Naive thymus-derived CD4-positive, alpha-beta T cell (primary cell): ENCODE measurements at regions not wholly inside any gene's neighbourhood (a gene's known extent, or its start where the extent isn't known, plus 50 kb on each side); places are given as distances from the start of the nearest gene placed in this dataset.
"Not testable (repeated sequence)": the region's sequence is repeated elsewhere in the genome, so short reads cannot be mapped to it uniquely, and the experiment has no call there.

Experiments used
- ATAC-seq: fragments of 150-1000 bp; cut with Tn5 transposase; 2 replicates; pipeline ENCODE4 v1.10.0; 2021; ENCODE audit warnings: mild to moderate bottlenecking, moderate library complexity
- CTCF ChIA-PET: fragments of 350-600 bp; sonication (Branson Sonifier 250); formaldehyde crosslinking; loops from one replicate; lab custom pipeline; 2021; ENCODE audit warnings: antibody characterized with exemption; lab: Charles Lee
- POLR2A ChIA-PET: fragments of 350-600 bp; sonication (Branson Sonifier 250); formaldehyde crosslinking; loops from one replicate; lab custom pipeline; 2021; ENCODE audit warnings: antibody characterized with exemption, inconsistent platforms; lab: Charles Lee
- DNase-seq, 9 donors: peaks; one replicate each; pipeline versions ENCODE4 v3.0.0 to v3.0.0-alpha.2; 2020 to 2022; ENCODE audit warnings: mixed read lengths in 1 of 9
- H3K27ac ChIP-seq: one replicate; pipeline ENCODE4 v1.7.0; 2013; ENCODE audit warnings: mild to moderate bottlenecking, low read depth, low read length, moderate library complexity
- H3K27me3 ChIP-seq, 2 donors: one replicate each; pipeline ENCODE4 v1.7.0; 2013; ENCODE audit warnings: low read length in 2 of 2, mild to moderate bottlenecking in 2 of 2, moderate library complexity in 2 of 2; ENCODE audit not compliant: control insufficient read depth in 2 of 2, insufficient read depth in 2 of 2
- H3K36me3 ChIP-seq, 3 experiments: 1 replicate in 2 of 3; 2 replicates in 1 of 3; pipeline ENCODE4 v1.7.0; 2013; ENCODE audit warnings: low read length in 3 of 3, mild to moderate bottlenecking in 3 of 3, moderate library complexity in 1 of 3; ENCODE audit not compliant: insufficient read depth in 3 of 3, control insufficient read depth in 2 of 3
- H3K4me1 ChIP-seq, 2 donors: one replicate each; pipeline ENCODE4 v1.7.0; 2013; ENCODE audit warnings: low read length in 2 of 2, mild to moderate bottlenecking in 2 of 2, moderate library complexity in 1 of 2; ENCODE audit not compliant: control insufficient read depth in 2 of 2, insufficient read depth in 2 of 2
- H3K4me3 ChIP-seq: 2 replicates; pipeline ENCODE4 v1.7.0; 2013; ENCODE audit warnings: mild to moderate bottlenecking, low read length
- H3K9me3 ChIP-seq, 3 experiments: 1 replicate in 2 of 3; 2 replicates in 1 of 3; pipeline ENCODE4 v1.7.0; 2013; ENCODE audit warnings: low read length in 3 of 3; ENCODE audit not compliant: control insufficient read depth in 2 of 3
- H3K27ac Mint-ChIP-seq, 9 donors: one replicate each; pipeline ENCODE4 v1.8.0; 2020 to 2022; ENCODE audit warnings: mixed read lengths in 9 of 9, mild to moderate bottlenecking in 8 of 9, moderate library complexity in 5 of 9, inconsistent platforms in 2 of 9
- H3K27me3 Mint-ChIP-seq, 5 donors: one replicate each; pipeline ENCODE4 v1.8.0; 2021 to 2022; ENCODE audit warnings: mixed read lengths in 5 of 5, mild to moderate bottlenecking in 1 of 5
- H3K36me3 Mint-ChIP-seq, 5 donors: one replicate each; pipeline ENCODE4 v1.8.0; 2020 to 2022; ENCODE audit warnings: mixed read lengths in 5 of 5, mild to moderate bottlenecking in 3 of 5, inconsistent platforms in 1 of 5
- H3K4me1 Mint-ChIP-seq, 7 donors: one replicate each; pipeline ENCODE4 v1.8.0; 2020 to 2022; ENCODE audit warnings: mixed read lengths in 7 of 7, mild to moderate bottlenecking in 3 of 7, inconsistent platforms in 1 of 7
- H3K4me3 Mint-ChIP-seq, 10 donors: one replicate each; pipeline ENCODE4 v1.8.0; 2020 to 2022; ENCODE audit warnings: mild to moderate bottlenecking in 10 of 10, mixed read lengths in 10 of 10, moderate library complexity in 6 of 10, inconsistent platforms in 2 of 10
- H3K9me3 Mint-ChIP-seq, 11 donors: one replicate each; pipeline ENCODE4 v1.8.0; 2020 to 2022; ENCODE audit warnings: mixed read lengths in 11 of 11, mild to moderate bottlenecking in 4 of 11, inconsistent platforms in 1 of 11, moderate library complexity in 1 of 11
- intact Hi-C, 2 donors: fragments of 100-400 bp; cut with micrococcal nuclease; formaldehyde crosslinking; loops; one replicate each; pipeline ENCODE4 v1.15.1; 2023

DNA sequence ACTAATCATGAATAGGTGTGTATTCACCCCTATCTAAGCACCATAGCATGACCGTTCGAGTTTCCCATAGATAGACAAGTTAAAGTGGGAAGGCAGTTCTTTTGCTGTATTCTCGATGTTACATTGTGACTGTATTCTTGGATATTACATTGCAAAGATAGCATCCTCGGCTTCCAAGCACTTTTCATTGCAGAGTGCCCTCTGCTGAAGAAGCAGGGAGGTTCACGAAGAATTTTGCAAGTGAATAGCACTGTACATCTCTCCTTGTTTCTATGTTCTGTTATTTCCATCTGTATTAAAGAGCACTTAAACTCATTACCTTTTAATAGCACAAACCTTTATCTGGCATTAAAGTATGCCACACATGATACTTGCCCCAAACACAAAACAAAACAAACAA, 426.7 kb upstream of the ARX start:
- H3K27ac Mint-ChIP-seq, result no peak overlapping the region
- no peak for ATAC-seq
- H3K36me3 Mint-ChIP-seq, result no peaks in the 10 kb centered on the region
- H3K9me3 Mint-ChIP-seq, result peaks cover 0 to 3% (median 0%) of the 10 kb centered on the region in 11 donors
- H3K4me1 Mint-ChIP-seq, result no peaks in the 10 kb centered on the region
- POLR2A ChIA-PET, result no interaction called here
- Histone ChIP-seq H3K4me1 (no peaks in the 10 kb centered on the region), H3K27me3 (no peaks in the 10 kb centered on the region), H3K36me3 (no peaks in the 10 kb centered on the region), H3K9me3 (no peaks in the 10 kb centered on the region), H3K27ac (no peak overlapping the region), H3K4me3 (no peak overlapping the region)
- intact Hi-C loops, result no loop called here
- DNase-seq, result no peak
- CTCF ChIA-PET, result no interaction called here
- H3K4me3 Mint-ChIP-seq, result no peak overlapping the region
- no peaks in the 10 kb centered on the region for H3K27me3 Mint-ChIP-seq

DNA sequence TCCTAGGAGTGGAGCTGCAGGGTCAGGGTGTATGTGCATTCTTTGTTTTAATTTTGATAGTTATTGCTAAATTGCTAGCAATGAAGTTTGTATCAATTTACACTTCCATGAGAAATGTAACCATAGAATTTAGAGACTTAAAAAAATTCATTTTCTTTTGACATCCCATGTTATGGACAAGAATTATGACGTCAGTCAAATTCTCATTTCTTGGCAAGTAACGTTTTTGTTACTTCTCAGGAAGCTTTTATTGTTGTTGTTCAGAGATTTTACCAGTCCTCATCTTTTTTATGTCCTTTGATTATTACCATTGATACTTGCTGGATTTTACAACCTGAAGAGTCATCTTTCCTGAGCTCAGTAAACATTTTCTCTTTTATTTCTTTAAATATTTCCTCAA, 417.5 kb upstream of the ARX start:
- no peaks in the 10 kb centered on the region for H3K4me1 Mint-ChIP-seq
- no peaks in the 10 kb centered on the region for H3K36me3 Mint-ChIP-seq
- DNase-seq, result no peak
- no peaks in the 10 kb centered on the region for H3K9me3 ChIP-seq
- ATAC-seq, result no peak
- no peak overlapping the region for H3K4me3 ChIP-seq
- no peaks in the 10 kb centered on the region for H3K27me3 ChIP-seq
- H3K27ac Mint-ChIP-seq, result no peak overlapping the region
- peaks cover 0 to 2% (median 0%) of the 10 kb centered on the region in 11 donors for H3K9me3 Mint-ChIP-seq
- H3K36me3 ChIP-seq, result no peaks in the 10 kb centered on the region
- H3K4me3 Mint-ChIP-seq, result no peak overlapping the region
- CTCF ChIA-PET, result no interaction called here
- POLR2A ChIA-PET, result no interaction called here
- intact Hi-C loops, result no loop called here
- H3K27ac ChIP-seq, result no peak overlapping the region
- H3K27me3 Mint-ChIP-seq, result no peaks in the 10 kb centered on the region
- H3K4me1 ChIP-seq, result no peaks in the 10 kb centered on the region

GRCh38 chrX:25432396-25432795, 416.6 kb upstream of the ARX start:
- POLR2A ChIA-PET, result no interaction called here

DNA sequence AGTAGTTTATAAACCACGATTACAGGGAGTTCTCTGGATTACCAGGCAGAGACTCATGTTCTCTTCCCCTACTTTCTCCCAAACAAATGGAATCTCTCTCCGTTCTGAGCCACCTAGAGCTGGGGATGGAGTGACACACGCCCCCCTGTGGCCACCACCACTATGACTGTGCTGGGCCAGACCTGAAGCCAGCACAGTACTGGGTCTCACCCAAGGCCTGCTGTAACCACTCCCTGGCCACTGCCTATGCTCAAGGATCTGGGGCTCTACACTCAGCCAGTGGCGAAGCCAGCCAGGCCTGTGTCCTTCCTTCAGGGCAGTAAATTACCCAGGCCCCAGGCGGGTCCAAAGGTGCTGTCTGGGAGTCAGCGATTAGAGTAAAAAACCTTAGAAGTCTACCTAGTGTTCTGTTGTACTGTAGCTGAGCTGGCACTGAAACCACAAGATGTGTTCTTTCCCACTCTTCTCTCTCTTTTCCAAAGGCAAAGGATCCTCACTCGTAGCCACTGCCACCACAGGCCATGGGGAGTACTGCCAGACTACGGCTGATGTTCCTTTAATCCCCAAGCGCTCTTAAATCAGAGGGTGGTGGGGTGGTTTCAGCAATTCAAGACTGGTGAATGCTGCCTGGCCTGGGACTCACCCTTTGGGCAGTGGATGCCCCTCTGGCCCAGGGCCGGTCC, 412.2 kb upstream of the ARX start:
- no peaks in the 10 kb centered on the region for H3K36me3 Mint-ChIP-seq
- CTCF ChIA-PET, result no interaction called here
- no peak for ATAC-seq

More at GRCh38 chrX:25432396-25432795, 416.6 kb upstream of the ARX start:
- Mint-ChIP-seq H3K4me3 (no peak overlapping the region), H3K27ac (no peak overlapping the region), H3K36me3 (no peaks in the 10 kb centered on the region), H3K9me3 (peaks cover 0 to 3% (median 0%) of the 10 kb centered on the region in 11 donors), H3K4me1 (no peaks in the 10 kb centered on the region), H3K27me3 (no peaks in the 10 kb centered on the region)
- H3K9me3 ChIP-seq, result no peaks in the 10 kb centered on the region
- no peak overlapping the region for H3K27ac ChIP-seq
- no peak overlapping the region for H3K4me3 ChIP-seq
- CTCF ChIA-PET, result no interaction called here
- intact Hi-C loops, result no loop called here
- no peaks in the 10 kb centered on the region for H3K27me3 ChIP-seq
- DNase-seq (no peak), ATAC-seq (no peak)
- H3K4me1 ChIP-seq, result no peaks in the 10 kb centered on the region
- no peaks in the 10 kb centered on the region for H3K36me3 ChIP-seq

GRCh38 chrX:25404163-25404562, 388.4 kb upstream of the ARX start:
- POLR2A ChIA-PET, H3K36me3 Mint-ChIP-seq, intact Hi-C loops, H3K36me3 ChIP-seq, H3K9me3 ChIP-seq, H3K27me3 Mint-ChIP-seq, H3K4me1 ChIP-seq, ATAC-seq, H3K27me3 ChIP-seq, H3K4me3 ChIP-seq, DNase-seq, H3K4me3 Mint-ChIP-seq, H3K4me1 Mint-ChIP-seq, H3K27ac Mint-ChIP-seq, H3K27ac ChIP-seq, CTCF ChIA-PET: not testable (repeated sequence)
- peaks cover 0 to 29% (median 4%) of the 10 kb centered on the region in 11 donors for H3K9me3 Mint-ChIP-seq

More for the DNA sequence above, 412.2 kb upstream of the ARX start:
- H3K27me3 ChIP-seq, result no peaks in the 10 kb centered on the region
- H3K27me3 Mint-ChIP-seq, result no peaks in the 10 kb centered on the region
- no peak for DNase-seq
- H3K27ac Mint-ChIP-seq, result no peak overlapping the region
- no peaks in the 10 kb centered on the region for H3K36me3 ChIP-seq
- intact Hi-C loops, result no loop called here
- H3K4me3 ChIP-seq, result no peak overlapping the region
- H3K4me1 ChIP-seq, result no peaks in the 10 kb centered on the region
- POLR2A ChIA-PET, result no interaction called here
- H3K4me3 Mint-ChIP-seq, result no peak overlapping the region
- H3K9me3 ChIP-seq, result no peaks in the 10 kb centered on the region
- no peaks in the 10 kb centered on the region for H3K4me1 Mint-ChIP-seq
- no peak overlapping the region for H3K27ac ChIP-seq
- H3K9me3 Mint-ChIP-seq, result peaks cover 0 to 21% (median 3%) of the 10 kb centered on the region in 11 donors

GRCh38 chrX:25389266-25389665, 373.5 kb upstream of the ARX start:
- H3K4me1 Mint-ChIP-seq, result no peaks in the 10 kb centered on the region
- H3K27ac Mint-ChIP-seq, result no peak overlapping the region
- Histone ChIP-seq H3K27ac (no peak overlapping the region), H3K9me3 (peaks cover 0 to 3% (median 0%) of the 10 kb centered on the region in 3 experiments), H3K4me3 (no peak overlapping the region), H3K36me3 (no peaks in the 10 kb centered on the region), H3K27me3 (no peaks in the 10 kb centered on the region), H3K4me1 (no peaks in the 10 kb centered on the region)
- no peaks in the 10 kb centered on the region for H3K36me3 Mint-ChIP-seq
- ChIA-PET CTCF (no interaction called here), POLR2A (no interaction called here)
- peaks cover 0 to 21% (median 3%) of the 10 kb centered on the region in 11 donors for H3K9me3 Mint-ChIP-seq
- H3K27me3 Mint-ChIP-seq, result no peaks in the 10 kb centered on the region
- no peak for ATAC-seq
- no peak for DNase-seq
- intact Hi-C loops, result no loop called here
- no peak overlapping the region for H3K4me3 Mint-ChIP-seq

- H3K27ac ChIP-seq, result no peak overlapping the region
- no peaks in the 10 kb centered on the region for H3K9me3 ChIP-seq
- Mint-ChIP-seq H3K4me1 (no peaks in the 10 kb centered on the region), H3K27me3 (no peaks in the 10 kb centered on the region), H3K27ac (no peak overlapping the region), H3K4me3 (no peak overlapping the region), H3K36me3 (no peaks in the 10 kb centered on the region), H3K9me3 (peaks cover 0 to 2% (median 0%) of the 10 kb centered on the region in 11 donors)
- H3K36me3 ChIP-seq, result no peaks in the 10 kb centered on the region
- ATAC-seq (no peak), DNase-seq (no peak)
- no peaks in the 10 kb centered on the region for H3K27me3 ChIP-seq
- intact Hi-C loops, result no loop called here
- CTCF ChIA-PET, result no interaction called here
- POLR2A ChIA-PET, result no interaction called here
- no peak overlapping the region for H3K4me3 ChIP-seq
- H3K4me1 ChIP-seq, result no peaks in the 10 kb centered on the region
Observed at GRCh38 chrX:25383196-25383595, 367.4 kb upstream of the ARX start.
